HFF-Myc (cell line): ENCODE measurements at regions not wholly inside any gene's neighbourhood (a gene's known extent, or its start where the extent isn't known, plus 50 kb on each side); places are given as distances from the start of the nearest gene placed in this dataset.

Experiments used
- DNase-seq: peaks from one replicate; pipeline ENCODE4 v3.0.0-alpha.2; 2011; ENCODE audit warnings: low read depth; ENCODE audit errors: extremely low read depth
- H3K4me3 ChIP-seq: replicated peaks from 2 replicates; pipeline ENCODE4 v1.5.1; 2011; ENCODE audit warnings: low read depth, mild to moderate bottlenecking, control low read depth, low read length
- TF ChIP-seq, protein P1 (sequence below): IDR thresholded peaks from 2 replicates; pipeline ENCODE4 v1.5.1; 2012; ENCODE audit warnings: mild to moderate bottlenecking, low read depth, low read length, control low read depth; ENCODE audit errors: missing control alignments

DNA sequence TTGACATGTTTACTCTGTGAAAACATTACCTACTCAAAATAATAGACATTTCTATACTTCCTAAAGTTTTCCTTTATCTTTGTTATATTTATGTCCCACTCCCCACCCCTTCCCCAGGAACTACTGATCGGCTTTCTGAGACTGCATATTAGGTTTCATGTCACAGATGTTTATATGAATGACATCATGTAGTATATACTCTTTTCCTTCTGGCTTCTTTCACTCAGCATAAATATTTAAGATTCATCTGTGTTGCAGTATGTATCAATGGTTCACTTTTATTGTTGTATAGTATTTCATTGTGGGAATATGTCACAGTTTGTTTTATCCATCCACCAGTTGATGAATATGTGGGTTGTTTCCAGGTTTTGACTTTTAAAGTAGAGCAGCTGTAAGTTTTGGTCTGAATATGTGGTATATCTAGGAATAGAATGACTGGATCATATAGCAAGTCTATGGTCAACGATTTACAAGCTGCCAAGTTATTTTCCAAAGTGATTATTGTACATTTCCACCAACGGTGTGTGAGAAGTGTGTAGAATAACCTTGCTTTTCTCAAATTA, 73.8 kb upstream of the CAV2 start:
- TF ChIP-seq, protein P1, sequence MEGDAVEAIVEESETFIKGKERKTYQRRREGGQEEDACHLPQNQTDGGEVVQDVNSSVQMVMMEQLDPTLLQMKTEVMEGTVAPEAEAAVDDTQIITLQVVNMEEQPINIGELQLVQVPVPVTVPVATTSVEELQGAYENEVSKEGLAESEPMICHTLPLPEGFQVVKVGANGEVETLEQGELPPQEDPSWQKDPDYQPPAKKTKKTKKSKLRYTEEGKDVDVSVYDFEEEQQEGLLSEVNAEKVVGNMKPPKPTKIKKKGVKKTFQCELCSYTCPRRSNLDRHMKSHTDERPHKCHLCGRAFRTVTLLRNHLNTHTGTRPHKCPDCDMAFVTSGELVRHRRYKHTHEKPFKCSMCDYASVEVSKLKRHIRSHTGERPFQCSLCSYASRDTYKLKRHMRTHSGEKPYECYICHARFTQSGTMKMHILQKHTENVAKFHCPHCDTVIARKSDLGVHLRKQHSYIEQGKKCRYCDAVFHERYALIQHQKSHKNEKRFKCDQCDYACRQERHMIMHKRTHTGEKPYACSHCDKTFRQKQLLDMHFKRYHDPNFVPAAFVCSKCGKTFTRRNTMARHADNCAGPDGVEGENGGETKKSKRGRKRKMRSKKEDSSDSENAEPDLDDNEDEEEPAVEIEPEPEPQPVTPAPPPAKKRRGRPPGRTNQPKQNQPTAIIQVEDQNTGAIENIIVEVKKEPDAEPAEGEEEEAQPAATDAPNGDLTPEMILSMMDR, result no peak
- DNase-seq, result no peak

DNA sequence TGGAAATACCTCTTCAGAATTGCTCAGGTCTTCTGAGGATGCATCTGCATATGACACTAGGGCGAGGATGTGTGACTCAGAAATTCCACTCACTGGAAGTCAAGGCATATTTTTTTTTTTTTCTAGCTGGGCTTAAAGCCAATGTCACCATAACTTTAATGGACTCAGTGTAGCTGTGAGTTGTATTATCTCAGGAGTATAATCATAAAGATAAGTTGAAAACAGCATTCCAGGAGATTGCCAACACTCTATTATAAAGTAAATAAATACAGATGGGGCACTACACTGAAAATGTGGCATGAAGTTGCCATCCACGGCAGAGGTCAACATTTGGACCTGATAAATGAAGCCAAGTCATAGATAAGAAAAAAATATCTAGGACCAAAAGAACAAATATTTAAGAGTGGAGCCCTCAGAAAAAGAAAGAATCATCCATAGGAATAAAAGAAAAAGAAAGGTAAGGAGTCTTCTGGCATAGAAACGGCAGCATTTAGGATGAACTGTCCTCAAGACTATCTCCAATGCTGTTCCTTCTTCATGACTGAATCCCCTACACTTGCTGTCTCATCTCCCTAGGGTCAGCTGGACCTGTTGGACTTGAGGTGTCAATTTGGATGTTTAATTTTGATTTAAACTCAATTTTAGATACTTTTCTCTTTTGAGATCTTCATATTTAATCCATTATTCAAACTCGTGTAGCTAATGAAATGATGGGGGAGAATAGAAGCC, 72.9 kb upstream of the CAV2 start:
- DNase-seq, result peak; percentile 83
- TF ChIP-seq, protein P1, result no peak

More for the DNA sequence above, 73.8 kb upstream of the CAV2 start:
- H3K4me3 ChIP-seq, result no peak overlapping the region

DNA sequence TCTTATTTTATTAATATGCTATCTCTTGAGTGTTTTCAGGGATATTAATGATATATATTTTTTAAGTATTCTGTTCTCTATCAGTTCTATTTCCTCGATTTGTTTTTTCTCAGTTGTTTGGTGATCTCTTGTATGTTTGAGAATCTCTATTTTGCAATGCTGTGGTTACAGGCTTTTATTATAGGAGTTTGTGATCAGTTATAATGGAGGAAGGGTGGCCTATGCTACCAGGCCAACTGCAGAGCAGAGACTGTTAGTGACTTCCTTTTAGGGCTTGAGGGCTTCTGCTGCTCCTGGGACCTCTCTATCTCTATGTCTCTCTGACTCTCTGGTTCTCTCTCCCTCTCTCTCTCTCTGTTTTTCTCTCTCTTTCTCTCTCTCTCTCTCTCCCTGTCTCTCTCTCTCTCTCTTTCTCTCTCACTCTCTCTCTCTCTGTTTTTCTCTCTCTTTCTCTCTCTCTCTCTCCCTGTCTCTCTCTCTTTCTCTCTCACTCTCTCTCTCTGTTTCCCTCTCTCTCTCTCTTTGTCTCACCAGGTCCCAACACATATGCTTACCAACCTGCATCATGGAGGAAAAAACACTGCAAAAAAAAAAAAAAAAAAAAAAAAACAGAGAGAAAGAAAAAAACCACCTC, 69.4 kb upstream of the CAV2 start:
- TF ChIP-seq, protein P1, result no peak
- DNase-seq, result no peak
- H3K4me3 ChIP-seq, result no peak overlapping the region

More for the DNA sequence above, 72.9 kb upstream of the CAV2 start:
- H3K4me3 ChIP-seq, result no peak overlapping the region

DNA sequence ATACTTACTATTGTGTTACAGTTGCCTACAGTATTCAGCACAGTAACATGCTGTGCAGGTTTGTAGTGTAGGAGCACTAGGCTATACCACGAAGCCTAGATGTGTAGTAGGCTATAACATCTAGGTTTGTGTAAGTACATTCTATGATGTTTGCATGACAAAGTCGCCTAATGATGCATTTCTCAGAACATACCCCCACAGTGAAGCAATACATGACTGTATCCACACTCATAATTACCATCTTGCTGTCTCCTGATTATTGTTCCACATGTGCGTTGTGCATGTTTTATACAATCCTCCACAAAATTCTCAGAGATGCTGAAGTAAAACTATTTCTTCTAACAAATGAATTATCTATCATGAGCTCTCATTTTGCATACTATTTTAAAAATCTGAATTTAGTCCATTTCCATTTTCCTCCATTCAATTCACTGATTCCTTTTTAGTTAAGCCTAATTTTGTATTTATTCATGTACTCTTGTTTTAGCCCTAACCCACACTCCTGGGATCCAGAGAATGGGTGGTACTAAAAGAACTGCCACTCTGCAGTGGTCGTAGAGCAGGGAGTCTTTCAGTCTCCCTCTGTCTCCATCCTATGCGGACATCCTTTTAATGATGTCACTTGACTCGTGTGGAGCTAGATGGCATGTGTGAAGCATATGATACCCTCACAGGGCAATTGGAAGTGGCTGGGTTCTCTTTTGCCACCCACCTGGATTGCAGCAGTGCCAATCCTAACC, 67.6 kb upstream of the CAV2 start:
- DNase-seq, result no peak
- no peak overlapping the region for H3K4me3 ChIP-seq
- TF ChIP-seq, protein P1, result no peak

DNA sequence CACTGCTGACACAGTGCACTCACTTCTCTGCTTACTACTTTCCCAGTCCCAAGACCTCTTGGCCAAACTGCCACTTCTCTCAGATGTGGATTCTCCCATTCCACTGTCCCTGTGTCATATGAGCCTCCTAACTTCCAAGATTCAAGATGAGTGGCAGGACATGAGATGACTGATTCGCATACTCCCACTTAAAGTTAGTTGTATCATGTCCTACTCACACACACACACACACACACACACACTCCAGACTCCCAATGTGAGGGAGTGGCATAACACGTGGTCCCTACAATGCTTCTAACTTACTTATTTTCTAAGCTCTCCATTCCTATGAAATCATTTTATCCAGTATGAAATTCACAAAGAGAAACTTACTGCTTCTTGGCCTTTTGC, 67.0 kb upstream of the CAV2 start:
- TF ChIP-seq, protein P1, result no peak
- DNase-seq, result no peak
- H3K4me3 ChIP-seq, result no peak overlapping the region

DNA sequence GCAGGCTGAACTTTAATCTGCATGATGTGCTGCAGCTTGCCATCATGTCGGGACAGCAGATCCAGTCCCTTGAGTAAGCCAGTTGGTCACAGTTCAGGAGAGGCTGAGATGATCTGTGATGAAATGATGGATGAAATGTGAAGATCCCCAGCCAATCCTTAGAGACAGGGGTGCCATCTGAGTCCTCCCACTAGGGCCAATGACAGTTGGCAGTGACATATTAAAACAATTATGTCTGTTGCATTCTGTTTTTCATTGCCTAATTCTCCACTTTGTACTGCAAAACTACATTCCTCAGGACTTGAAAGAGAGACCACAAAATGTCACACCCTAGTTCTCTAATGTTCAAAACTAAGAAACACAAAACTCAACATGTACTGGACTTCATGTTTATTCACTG, 66.3 kb upstream of the CAV2 start:
- no peak for DNase-seq
- TF ChIP-seq, protein P1, result no peak
- no peak overlapping the region for H3K4me3 ChIP-seq
